ENCODE measurements at regions not wholly inside any gene's neighbourhood (a gene's known extent, or its start where the extent isn't known, plus 50 kb on each side); places are given as distances from the start of the nearest gene placed in this dataset.

DNA sequence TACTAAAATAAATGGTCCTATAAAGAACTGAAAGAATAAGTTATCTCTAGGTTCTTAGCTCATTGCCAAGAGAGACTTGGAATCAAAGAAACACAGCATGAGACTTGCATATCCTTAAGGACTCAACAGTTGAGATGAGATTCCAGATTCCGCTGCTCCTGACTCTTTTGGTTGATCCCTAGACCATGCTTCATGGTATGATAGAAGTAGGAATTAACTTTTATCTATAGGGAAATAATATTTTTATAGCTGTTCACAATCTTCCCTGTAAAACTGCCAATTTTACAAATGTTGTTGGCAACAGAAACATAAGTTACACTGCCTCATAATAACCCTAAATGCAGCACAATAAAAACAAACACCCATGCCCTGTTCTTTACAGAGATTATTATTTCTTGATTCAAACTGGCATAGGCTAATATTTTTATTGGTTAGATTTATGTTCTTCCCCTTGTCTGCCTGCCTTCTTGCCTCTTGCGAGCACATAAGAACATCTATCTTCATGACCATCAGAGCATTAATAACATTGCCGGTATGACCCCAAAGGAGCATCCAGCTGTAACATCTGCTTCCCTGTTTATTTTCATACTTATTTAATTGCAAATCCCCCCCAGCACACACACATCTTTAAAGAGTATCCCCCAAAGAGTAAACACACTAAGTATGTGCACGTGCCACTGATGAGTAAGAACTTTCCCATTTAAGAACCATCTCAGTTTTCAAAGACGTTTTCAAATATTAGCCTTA lies 735.7 kb upstream of the SLC8A1 start:
- Mint-ChIP-seq H3K4me1 (ENCODE audit: low read depth) (no peaks in the 10 kb centered on the region), H3K27ac (ENCODE audit: unreplicated experiment) (no peak overlapping the region), H3K27me3 (ENCODE audit: low read depth) (peaks cover 16% of the 10 kb centered on the region), H3K4me3 (ENCODE audit: unreplicated experiment) (no peak overlapping the region), H3K9me3 (ENCODE audit: low read depth) (no peaks in the 10 kb centered on the region), H3K36me3 (ENCODE audit: low read depth) (no peaks in the 10 kb centered on the region)
- DNase-seq (ENCODE audit: low spot score), result no peak
- TF ChIP-seq, protein P1, sequence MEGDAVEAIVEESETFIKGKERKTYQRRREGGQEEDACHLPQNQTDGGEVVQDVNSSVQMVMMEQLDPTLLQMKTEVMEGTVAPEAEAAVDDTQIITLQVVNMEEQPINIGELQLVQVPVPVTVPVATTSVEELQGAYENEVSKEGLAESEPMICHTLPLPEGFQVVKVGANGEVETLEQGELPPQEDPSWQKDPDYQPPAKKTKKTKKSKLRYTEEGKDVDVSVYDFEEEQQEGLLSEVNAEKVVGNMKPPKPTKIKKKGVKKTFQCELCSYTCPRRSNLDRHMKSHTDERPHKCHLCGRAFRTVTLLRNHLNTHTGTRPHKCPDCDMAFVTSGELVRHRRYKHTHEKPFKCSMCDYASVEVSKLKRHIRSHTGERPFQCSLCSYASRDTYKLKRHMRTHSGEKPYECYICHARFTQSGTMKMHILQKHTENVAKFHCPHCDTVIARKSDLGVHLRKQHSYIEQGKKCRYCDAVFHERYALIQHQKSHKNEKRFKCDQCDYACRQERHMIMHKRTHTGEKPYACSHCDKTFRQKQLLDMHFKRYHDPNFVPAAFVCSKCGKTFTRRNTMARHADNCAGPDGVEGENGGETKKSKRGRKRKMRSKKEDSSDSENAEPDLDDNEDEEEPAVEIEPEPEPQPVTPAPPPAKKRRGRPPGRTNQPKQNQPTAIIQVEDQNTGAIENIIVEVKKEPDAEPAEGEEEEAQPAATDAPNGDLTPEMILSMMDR (IDR thresholded peaks at IDR 0.05), result no peak

DNA sequence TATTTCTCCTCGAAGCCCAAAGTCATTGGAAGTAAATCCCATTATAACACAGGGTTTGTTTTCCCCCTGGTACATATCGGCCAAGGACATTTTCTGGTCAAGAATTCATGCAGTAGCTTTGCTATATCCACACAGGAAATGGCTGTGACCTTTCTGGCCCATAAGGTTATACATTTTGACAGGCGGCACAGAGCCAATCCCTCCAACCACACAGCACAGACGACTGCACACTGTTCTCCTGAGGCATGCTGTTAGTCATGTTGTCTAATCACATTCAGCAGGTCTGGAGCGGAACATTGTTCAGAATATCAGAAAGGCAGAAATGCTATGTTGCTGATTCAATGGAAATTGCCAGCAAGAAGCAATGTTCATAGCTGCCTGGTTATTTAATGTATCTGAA lies 742.3 kb upstream of the SLC8A1 start:
- Mint-ChIP-seq H3K4me3 (ENCODE audit: unreplicated experiment) (no peak overlapping the region), H3K9me3 (ENCODE audit: low read depth) (no peaks in the 10 kb centered on the region)
- TF ChIP-seq, protein P1 (IDR thresholded peaks at IDR 0.05), result no peak

DNA sequence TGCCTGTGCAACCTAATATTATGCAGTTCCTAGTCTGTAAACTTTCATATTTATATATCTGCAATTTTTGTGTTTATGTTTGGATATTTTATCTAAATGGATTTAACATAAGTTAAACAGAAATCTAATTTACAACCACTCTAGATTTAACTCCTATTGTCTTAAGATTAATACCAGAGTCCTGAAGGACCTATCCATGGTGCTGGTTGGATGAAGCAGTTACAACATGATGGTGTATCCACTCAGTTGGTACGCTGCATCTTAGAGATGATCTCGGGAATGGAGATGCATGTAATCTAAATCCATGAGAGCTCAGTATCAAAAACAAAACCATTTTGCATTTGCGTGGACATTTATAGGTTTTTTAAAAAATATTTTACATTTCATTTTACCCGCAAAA lies 745.9 kb upstream of the SLC8A1 start:
- Mint-ChIP-seq H3K4me1 (ENCODE audit: low read depth) (peaks cover 10% of the 10 kb centered on the region), H3K36me3 (ENCODE audit: low read depth) (no peaks in the 10 kb centered on the region), H3K27me3 (ENCODE audit: low read depth) (peaks cover 8% of the 10 kb centered on the region), H3K9me3 (ENCODE audit: low read depth) (no peaks in the 10 kb centered on the region), H3K27ac (ENCODE audit: unreplicated experiment) (no peak overlapping the region), H3K4me3 (ENCODE audit: unreplicated experiment) (no peak overlapping the region)
- TF ChIP-seq, protein P1 (IDR thresholded peaks at IDR 0.05), result no peak
- no peak for DNase-seq (ENCODE audit: low spot score)

More for the DNA sequence above, 742.3 kb upstream of the SLC8A1 start:
- no peak for DNase-seq (ENCODE audit: low spot score)
- H3K36me3 Mint-ChIP-seq (ENCODE audit: low read depth), result no peaks in the 10 kb centered on the region
- no peak overlapping the region for H3K27ac Mint-ChIP-seq (ENCODE audit: unreplicated experiment)
- H3K27me3 Mint-ChIP-seq (ENCODE audit: low read depth), result peaks cover 5% of the 10 kb centered on the region
- peaks cover 10% of the 10 kb centered on the region for H3K4me1 Mint-ChIP-seq (ENCODE audit: low read depth)

DNA sequence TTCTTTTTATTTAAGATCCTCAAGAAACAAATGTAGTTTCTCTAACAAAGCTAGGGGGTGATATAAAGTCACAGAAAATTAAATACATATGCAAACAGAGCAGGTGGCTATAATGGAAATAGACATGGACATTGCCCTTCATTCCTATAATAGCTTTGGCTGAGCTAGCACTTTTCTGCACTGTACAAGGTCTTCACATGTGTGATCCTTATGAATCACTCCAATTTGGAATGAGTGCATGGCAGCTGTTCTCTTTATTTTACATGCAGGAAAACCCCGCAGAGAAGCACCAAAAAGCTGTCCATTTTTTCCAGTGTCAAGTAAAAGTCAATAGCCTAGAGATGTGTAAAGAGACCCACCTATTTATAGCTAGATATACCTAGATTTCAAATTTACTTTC lies 747.4 kb upstream of the SLC8A1 start:
- Mint-ChIP-seq H3K9me3 (ENCODE audit: low read depth) (no peaks in the 10 kb centered on the region), H3K36me3 (ENCODE audit: low read depth) (no peaks in the 10 kb centered on the region), H3K27me3 (ENCODE audit: low read depth) (peaks cover 8% of the 10 kb centered on the region), H3K4me1 (ENCODE audit: low read depth) (peaks cover 6% of the 10 kb centered on the region), H3K4me3 (ENCODE audit: unreplicated experiment) (no peak overlapping the region), H3K27ac (ENCODE audit: unreplicated experiment) (no peak overlapping the region)
- TF ChIP-seq, protein P1 (IDR thresholded peaks at IDR 0.05), result no peak
- no peak for DNase-seq (ENCODE audit: low spot score)

DNA sequence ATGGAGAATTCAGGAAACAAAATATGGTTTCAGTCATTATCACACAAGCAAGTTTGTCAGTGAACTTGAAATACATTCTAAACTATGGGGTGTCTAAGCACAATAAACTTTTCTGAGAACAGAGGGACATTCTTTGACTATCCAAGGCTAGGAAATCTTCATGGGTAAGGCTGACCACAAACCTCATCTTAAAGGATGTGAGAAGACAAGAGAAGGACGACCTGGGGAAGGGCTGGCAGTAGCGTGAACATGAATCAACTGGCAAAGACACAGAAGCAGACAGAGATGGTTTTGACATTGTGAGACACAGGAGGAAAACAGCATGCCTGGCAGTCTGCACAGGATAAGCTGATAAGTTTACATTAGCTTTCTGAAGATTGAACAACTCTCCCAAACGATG lies 752.4 kb upstream of the SLC8A1 start:
- no peaks in the 10 kb centered on the region for H3K9me3 Mint-ChIP-seq (ENCODE audit: low read depth)
- H3K4me1 Mint-ChIP-seq (ENCODE audit: low read depth), result no peaks in the 10 kb centered on the region
- no peaks in the 10 kb centered on the region for H3K36me3 Mint-ChIP-seq (ENCODE audit: low read depth)
- H3K4me3 Mint-ChIP-seq (ENCODE audit: unreplicated experiment), result no peak overlapping the region
- H3K27ac Mint-ChIP-seq (ENCODE audit: unreplicated experiment), result no peak overlapping the region
- DNase-seq (ENCODE audit: low spot score), result no peak
- peaks cover 11% of the 10 kb centered on the region for H3K27me3 Mint-ChIP-seq (ENCODE audit: low read depth)
- TF ChIP-seq, protein P1 (IDR thresholded peaks at IDR 0.05), result no peak

Data from chondrocyte (in vitro differentiated cells).